K562 (cell line): ENCODE measurements at regions not wholly inside any gene's neighbourhood (a gene's known extent, or its start where the extent isn't known, plus 50 kb on each side); places are given as distances from the start of the nearest gene placed in this dataset.

Experiments used
- CHD1 ChIP-seq: fragments of 200-600 bp; sonication (generic); IDR thresholded peaks from one replicate; pipeline ENCODE4 v1.6.1; 2012; ENCODE audit warnings: mild to moderate bottlenecking, moderate library complexity, low read length, inconsistent platforms
- E2F8 ChIP-seq: fragments of 450-650 bp; IDR thresholded peaks from 2 replicates; pipeline ENCODE4 v1.7.1; 2018; ENCODE audit warnings: mild to moderate bottlenecking, low read depth; ENCODE audit not compliant: partially characterized antibody
- FOXK1 ChIP-seq: sonication (generic); formaldehyde crosslinking; IDR thresholded peaks from 2 replicates; pipeline ENCODE4 v1.8.0; 2022; ENCODE audit warnings: missing genetic modification reagents, mild to moderate bottlenecking, borderline replicate concordance
- FOXP4 ChIP-seq: sonication (generic); formaldehyde crosslinking; IDR thresholded peaks from 2 replicates; pipeline ENCODE4 v1.8.0; 2022; ENCODE audit warnings: mild to moderate bottlenecking, missing genetic modification reagents, borderline replicate concordance
- IRF9 ChIP-seq: fragments of 450-650 bp; IDR thresholded peaks from 2 replicates; pipeline ENCODE4 v1.6.1; 2016; ENCODE audit warnings: missing biosample characterization, missing genetic modification characterization
- JUN ChIP-seq, 2 experiments: sonication (generic) in 1 of 2; formaldehyde crosslinking in 1 of 2; IDR thresholded peaks; 2 replicates each; pipeline versions ENCODE4 v1.6.1 to v1.8.0; 2012 to 2022; ENCODE audit warnings: borderline replicate concordance in 2 of 2, mild to moderate bottlenecking in 2 of 2, improper control_type of control experiment in 1 of 2, low read depth in 1 of 2, low read length in 1 of 2, missing genetic modification reagents in 1 of 2
- NONO ChIP-seq, 2 experiments: fragments of 200-400 bp in 1 of 2; fragments of 450-650 bp in 1 of 2; formaldehyde crosslinking in 1 of 2; IDR thresholded peaks; 2 replicates each; pipeline ENCODE4 v1.6.1; 2017; ENCODE audit warnings: low read depth in 2 of 2, mild to moderate bottlenecking in 2 of 2, moderate library complexity in 2 of 2, low read length in 1 of 2
- NR4A1 ChIP-seq, 2 experiments: fragments of 250-450 bp in 1 of 2; fragments of 450-650 bp in 1 of 2; sonication (Bioruptor Pico) in 1 of 2; IDR thresholded peaks; 2 replicates each; pipeline versions ENCODE4 v1.4.0 to v1.6.1; 2016 to 2020; ENCODE audit warnings: mild to moderate bottlenecking in 2 of 2, missing compliant biosample characterization in 1 of 2, missing genetic modification characterization in 1 of 2, moderate library complexity in 1 of 2
- POLR2B ChIP-seq: fragments of 450-650 bp; IDR thresholded peaks from 2 replicates; pipeline ENCODE4 v1.6.1; 2018; ENCODE audit warnings: low read depth; ENCODE audit not compliant: partially characterized antibody
- PRDM10 ChIP-seq: fragments of 450-650 bp; IDR thresholded peaks from 2 replicates; pipeline ENCODE4 v1.6.1; 2018; ENCODE audit not compliant: partially characterized antibody
- RNF219 ChIP-seq: fragments of 250-450 bp; sonication (Bioruptor Pico); IDR thresholded peaks from 2 replicates; pipeline ENCODE4 v1.5.0; 2022; ENCODE audit warnings: mild to moderate bottlenecking
- USF2 ChIP-seq: sonication (generic); formaldehyde crosslinking; IDR thresholded peaks from 2 replicates; pipeline ENCODE4 v1.5.0; 2020; ENCODE audit warnings: missing genetic modification reagents
- ZNF121 ChIP-seq: sonication (generic); formaldehyde crosslinking; conservative IDR thresholded peaks from 2 replicates; pipeline ENCODE4 v1.8.0; 2022; ENCODE audit warnings: missing genetic modification reagents

- TF ChIP-seq CHD1 (no peak), IRF9 (tag) (no peak), NONO (IDR thresholded peaks at IDR 0.05; ENCODE audit: low read depth in 2 of 2, low read length in 1 of 2) (no peak), JUN (IDR thresholded peaks at IDR 0.05; ENCODE audit: borderline replicate concordance, low read depth, low read length) (no peak), JUN (CRISPR knock-in tag; IDR thresholded peaks at IDR 0.05; ENCODE audit: borderline replicate concordance) (no peak), FOXK1 (CRISPR knock-in tag) (no peak), RNF219 (CRISPR knock-in tag) (no peak), PRDM10 (no peak), FOXP4 (CRISPR knock-in tag) (no peak), NR4A1 (CRISPR knock-in tag; IDR thresholded peaks at IDR 0.05) (no peak), NR4A1 (tag; IDR thresholded peaks at IDR 0.05) (no peak), ZNF121 (no peak), POLR2B (no peak), E2F8 (no peak), USF2 (CRISPR knock-in tag) (no peak)
Observed at GRCh38 chr2:148594216-148594615, 50.3 kb upstream of the EPC2 start (continued).
